Mucosa of stomach (tissue), 1 donor: ENCODE measurements at regions not wholly inside any gene's neighbourhood (a gene's known extent, or its start where the extent isn't known, plus 50 kb on each side); places are given as distances from the start of the nearest gene placed in this dataset.

Experiments
- H3K27me3 ChIP-seq: one replicate; pipeline ENCODE4 v1.7.0; 2013; ENCODE audit warnings: mild to moderate bottlenecking, low read length; ENCODE audit not compliant: control insufficient read depth, insufficient read depth
- H3K36me3 ChIP-seq: one replicate; pipeline ENCODE4 v1.7.0; 2013; ENCODE audit warnings: low read length; ENCODE audit not compliant: control insufficient read depth, insufficient read depth
- H3K4me1 ChIP-seq: one replicate; pipeline ENCODE4 v1.7.0; 2013; ENCODE audit warnings: mild to moderate bottlenecking, low read length; ENCODE audit not compliant: control insufficient read depth, insufficient read depth
- H3K4me3 ChIP-seq: one replicate; pipeline ENCODE4 v1.7.0; 2013; ENCODE audit warnings: low read length
- H3K9ac ChIP-seq: one replicate; pipeline ENCODE4 v1.7.0; 2013; ENCODE audit warnings: mild to moderate bottlenecking, low read length, moderate library complexity
- H3K9me3 ChIP-seq: one replicate; pipeline ENCODE4 v1.7.0; 2013; ENCODE audit warnings: mild to moderate bottlenecking, low read length, moderate library complexity; ENCODE audit not compliant: control insufficient read depth
- donor health status: Pancreatic carcinoma.

GRCh38 chr14:101616202-101616601 lies 54.9 kb downstream of the DIO3 start:
- no peaks in the 10 kb centered on the region for H3K9me3 ChIP-seq
- no peaks in the 10 kb centered on the region for H3K4me1 ChIP-seq
- no peak overlapping the region for H3K4me3 ChIP-seq
- no peak overlapping the region for H3K9ac ChIP-seq
- no peaks in the 10 kb centered on the region for H3K27me3 ChIP-seq
- H3K36me3 ChIP-seq, result no peaks in the 10 kb centered on the region

DNA sequence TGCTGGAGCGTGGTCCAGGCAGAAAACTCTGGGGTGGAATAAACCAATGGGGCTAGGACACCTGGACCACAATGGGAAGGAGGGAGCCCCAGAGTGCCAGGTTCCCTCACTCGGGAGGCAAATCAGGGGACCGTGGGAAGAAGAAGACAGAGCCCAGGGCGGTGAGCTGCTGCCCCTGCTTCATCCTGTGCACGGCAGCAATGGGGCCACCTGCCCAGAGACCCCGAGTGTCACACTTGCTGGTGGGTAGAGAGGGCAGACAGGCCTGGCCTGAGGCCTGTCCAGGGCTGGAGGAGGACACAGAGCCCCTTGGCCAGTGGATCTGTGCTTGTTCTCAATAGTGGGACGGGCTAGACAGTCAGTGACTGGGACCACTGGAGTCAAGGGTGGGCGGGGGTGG lies 58.2 kb downstream of the DIO3 start:
- no peaks in the 10 kb centered on the region for H3K36me3 ChIP-seq
- no peaks in the 10 kb centered on the region for H3K4me1 ChIP-seq
- H3K27me3 ChIP-seq, result no peaks in the 10 kb centered on the region
- H3K9me3 ChIP-seq, result no peaks in the 10 kb centered on the region
- H3K4me3 ChIP-seq, result no peak overlapping the region
- no peak overlapping the region for H3K9ac ChIP-seq

GRCh38 chr14:101620031-101620788 lies 58.9 kb downstream of the DIO3 start:
- Histone ChIP-seq H3K27me3 (no peaks in the 10 kb centered on the region), H3K4me1 (no peaks in the 10 kb centered on the region), H3K4me3 (no peak overlapping the region), H3K9ac (no peak overlapping the region), H3K9me3 (no peaks in the 10 kb centered on the region), H3K36me3 (no peaks in the 10 kb centered on the region)

DNA sequence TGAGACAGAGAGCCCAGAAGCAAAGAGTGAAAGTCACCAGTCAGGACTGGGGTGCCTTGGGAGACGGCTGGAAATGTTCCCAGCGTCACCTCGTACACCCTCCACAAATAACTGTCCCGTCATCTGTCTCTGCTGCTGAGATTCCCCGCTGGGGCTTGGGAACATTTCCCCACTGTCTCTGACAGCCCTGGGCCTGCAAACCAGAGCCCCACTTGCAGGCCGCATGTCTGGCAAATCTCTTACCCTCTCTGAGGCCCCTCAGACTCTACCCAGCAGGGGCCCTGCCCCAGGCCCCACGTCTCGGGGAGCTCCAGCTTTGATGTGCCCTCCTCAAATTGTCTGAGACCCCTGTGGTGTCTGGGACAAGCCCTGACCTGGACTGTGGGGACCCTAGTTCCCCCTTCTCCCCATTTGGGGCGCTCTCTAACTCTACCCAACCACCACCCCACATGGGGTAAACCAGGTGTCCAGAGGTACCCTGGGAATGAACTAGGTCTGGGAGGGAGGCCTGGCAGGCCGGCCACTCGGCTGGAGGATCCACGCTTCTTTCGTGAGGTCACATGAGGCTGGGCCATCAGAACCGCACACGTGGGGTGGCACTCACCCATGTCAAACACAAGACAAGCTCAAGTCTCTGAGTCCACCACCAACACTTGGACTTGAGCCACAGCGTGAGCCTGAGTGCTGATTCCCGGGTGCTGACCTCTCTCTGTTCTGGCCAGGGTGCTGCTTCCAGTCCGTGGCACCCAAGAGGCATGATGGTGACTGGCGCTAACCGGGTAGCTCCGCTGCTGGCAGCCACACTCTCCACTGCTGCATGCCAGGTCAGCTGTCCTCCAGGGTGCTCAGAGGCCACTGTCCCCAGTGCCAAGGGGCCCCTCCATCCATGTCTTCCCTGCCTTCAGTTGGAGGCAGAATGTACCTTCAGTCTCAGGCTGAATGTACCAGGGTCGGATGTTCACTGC lies 59.8 kb downstream of the DIO3 start:
- Histone ChIP-seq H3K36me3 (no peaks in the 10 kb centered on the region), H3K9me3 (no peaks in the 10 kb centered on the region), H3K9ac (no peak overlapping the region), H3K27me3 (no peaks in the 10 kb centered on the region), H3K4me1 (no peaks in the 10 kb centered on the region), H3K4me3 (no peak overlapping the region)

DNA sequence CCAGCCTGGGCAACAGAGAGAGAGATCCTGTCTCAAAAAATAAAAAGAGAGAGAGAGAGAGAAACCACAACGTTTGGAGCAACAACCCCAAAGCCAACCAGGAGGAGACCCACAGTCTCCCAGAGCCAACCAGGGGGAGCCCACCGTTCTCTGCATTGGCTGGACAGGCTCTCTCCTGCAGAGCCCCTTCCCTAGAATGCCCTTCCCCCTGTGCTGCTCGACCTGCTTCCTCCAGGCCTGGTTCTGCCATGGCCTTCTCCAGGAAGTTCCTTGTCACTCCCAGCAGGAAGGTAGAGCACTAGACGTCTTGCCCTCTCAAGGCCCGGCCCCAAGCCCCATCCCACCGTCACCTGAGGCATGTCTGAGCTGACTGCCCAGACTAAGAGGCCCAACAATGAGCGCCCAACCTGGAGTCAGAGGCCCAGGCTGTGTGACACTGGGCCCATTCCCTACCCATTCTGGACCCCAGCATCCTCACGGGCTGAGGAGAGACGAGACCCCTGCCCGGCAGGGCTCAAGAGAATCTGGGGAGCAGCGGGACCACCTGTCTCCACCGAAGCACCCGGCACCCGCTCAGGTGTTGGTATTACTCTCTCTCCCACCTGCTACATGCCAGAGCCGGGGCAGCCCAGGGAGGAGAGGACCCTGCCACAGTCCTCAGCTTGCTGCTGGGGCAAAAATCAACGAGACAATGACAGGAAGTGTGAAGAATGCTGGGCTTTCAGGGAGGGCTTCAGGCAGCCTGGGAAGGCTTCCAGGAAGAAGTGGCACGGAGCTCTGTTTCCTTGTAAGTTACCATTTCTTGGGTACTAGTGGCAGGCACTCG lies 61.2 kb downstream of the DIO3 start:
- no peaks in the 10 kb centered on the region for H3K9me3 ChIP-seq
- no peaks in the 10 kb centered on the region for H3K27me3 ChIP-seq
- no peaks in the 10 kb centered on the region for H3K4me1 ChIP-seq
- no peaks in the 10 kb centered on the region for H3K36me3 ChIP-seq
- H3K9ac ChIP-seq, result no peak overlapping the region
- H3K4me3 ChIP-seq, result no peak overlapping the region

DNA sequence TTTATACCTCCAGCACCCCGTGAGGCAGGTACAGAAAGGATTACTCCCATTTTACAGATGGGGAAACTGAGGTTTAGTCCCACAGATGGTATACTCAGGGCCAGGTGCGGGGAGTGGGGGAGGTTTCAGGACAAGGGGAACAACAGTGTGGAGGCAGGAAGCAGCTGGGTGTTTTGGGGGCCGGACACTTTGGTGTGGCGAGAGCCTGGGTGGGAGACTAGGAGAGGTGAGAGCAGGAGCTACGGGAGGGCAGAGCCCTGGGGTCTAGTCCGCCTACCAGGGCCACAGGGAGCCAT lies 61.7 kb downstream of the DIO3 start:
- Histone ChIP-seq H3K9me3 (no peaks in the 10 kb centered on the region), H3K9ac (no peak overlapping the region), H3K4me3 (no peak overlapping the region), H3K36me3 (no peaks in the 10 kb centered on the region), H3K4me1 (no peaks in the 10 kb centered on the region), H3K27me3 (no peaks in the 10 kb centered on the region)

GRCh38 chr14:101623685-101624444 lies 62.6 kb downstream of the DIO3 start:
- Histone ChIP-seq H3K27me3 (peaks cover 4% of the 10 kb centered on the region), H3K4me3 (no peak overlapping the region), H3K4me1 (peaks cover 6% of the 10 kb centered on the region), H3K9ac (no peak overlapping the region), H3K9me3 (no peaks in the 10 kb centered on the region), H3K36me3 (no peaks in the 10 kb centered on the region)

GRCh38 chr14:101624536-101624935 lies 63.2 kb downstream of the DIO3 start:
- no peak overlapping the region for H3K4me3 ChIP-seq
- H3K36me3 ChIP-seq, result no peaks in the 10 kb centered on the region
- H3K27me3 ChIP-seq, result peaks cover 4% of the 10 kb centered on the region
- H3K9me3 ChIP-seq, result no peaks in the 10 kb centered on the region
- peaks cover 7% of the 10 kb centered on the region for H3K4me1 ChIP-seq
- H3K9ac ChIP-seq, result no peak overlapping the region

- Histone ChIP-seq H3K9ac (no peak overlapping the region), H3K9me3 (no peaks in the 10 kb centered on the region), H3K4me3 (no peak overlapping the region), H3K27me3 (peaks cover 4% of the 10 kb centered on the region), H3K36me3 (no peaks in the 10 kb centered on the region), H3K4me1 (peaks cover 7% of the 10 kb centered on the region)
Measured at GRCh38 chr14:101625336-101626097, 64.2 kb downstream of the DIO3 start.

DNA sequence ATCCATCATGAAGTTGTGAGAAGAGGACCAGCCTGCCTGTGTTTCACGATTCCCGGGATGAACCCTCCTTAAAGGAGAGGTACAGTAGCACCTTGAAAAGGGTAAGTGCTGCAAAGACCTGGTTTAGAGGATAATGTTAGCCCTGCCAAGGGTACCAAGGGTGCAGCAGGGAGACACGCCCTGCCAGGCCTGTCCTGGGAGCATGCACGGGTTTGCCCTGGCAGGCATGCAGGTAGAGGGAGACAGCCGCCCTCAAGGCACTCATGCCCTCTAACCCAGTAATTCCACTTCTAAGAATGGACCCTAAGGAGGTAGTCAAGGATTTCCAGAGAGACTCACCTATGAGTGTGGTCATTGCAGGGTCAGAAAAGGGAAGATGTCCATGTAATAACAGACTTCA lies 65.0 kb downstream of the DIO3 start:
- Histone ChIP-seq H3K9ac (no peak overlapping the region), H3K9me3 (no peaks in the 10 kb centered on the region), H3K36me3 (no peaks in the 10 kb centered on the region), H3K4me1 (peaks cover 7% of the 10 kb centered on the region), H3K4me3 (no peak overlapping the region), H3K27me3 (peaks cover 4% of the 10 kb centered on the region)

GRCh38 chr14:101627915-101628262 lies 66.6 kb downstream of the DIO3 start:
- H3K27me3 ChIP-seq, result peaks cover 4% of the 10 kb centered on the region
- H3K9ac ChIP-seq, result no peak overlapping the region
- no peaks in the 10 kb centered on the region for H3K9me3 ChIP-seq
- H3K4me1 ChIP-seq, result peaks cover 7% of the 10 kb centered on the region
- H3K4me3 ChIP-seq, result no peak overlapping the region
- H3K36me3 ChIP-seq, result no peaks in the 10 kb centered on the region
